ENCODE measurements at regions not wholly inside any gene's neighbourhood (a gene's known extent, or its start where the extent isn't known, plus 50 kb on each side); places are given as distances from the start of the nearest gene placed in this dataset.

- H3K27ac ChIP-seq = no peak overlapping the region
- no peak for DNase-seq (ENCODE audit: low read depth, low spot score)
Observed at GRCh38 chr13:109309625-109310363, 476.6 kb downstream of the IRS2 start.

GRCh38 chr13:109307027-109307426 is 479.4 kb downstream of the IRS2 start:
- no peak for DNase-seq (ENCODE audit: low read depth, low spot score)

GRCh38 chr13:109301726-109302125 is 484.7 kb downstream of the IRS2 start:
- H3K27ac ChIP-seq = no peak overlapping the region
- DNase-seq (ENCODE audit: low read depth, low spot score) = no peak

More at GRCh38 chr13:109307027-109307426, 479.4 kb downstream of the IRS2 start:
- H3K27ac ChIP-seq = no peak overlapping the region

- no peak overlapping the region for H3K27ac ChIP-seq
- no peak for DNase-seq (ENCODE audit: low read depth, low spot score)
Observed at GRCh38 chr13:109301276-109301675, 485.1 kb downstream of the IRS2 start.

- no peak for DNase-seq (ENCODE audit: low read depth, low spot score)
- H3K27ac ChIP-seq = peak overlapping the region; percentile 24
Observed at GRCh38 chr13:109297628-109298027, 488.8 kb downstream of the IRS2 start.

GRCh38 chr13:109293166-109293565 is 493.2 kb downstream of the IRS2 start:
- no peak for DNase-seq (ENCODE audit: low read depth, low spot score)

GRCh38 chr13:109288151-109288709 is 498.2 kb downstream of the IRS2 start:
- H3K27ac ChIP-seq = no peak overlapping the region
- no peak for DNase-seq (ENCODE audit: low read depth, low spot score)

More at GRCh38 chr13:109293166-109293565, 493.2 kb downstream of the IRS2 start:
- no peak overlapping the region for H3K27ac ChIP-seq

GRCh38 chr13:109287553-109287952 is 498.8 kb downstream of the IRS2 start:
- no peak overlapping the region for H3K27ac ChIP-seq
- no peak for DNase-seq (ENCODE audit: low read depth, low spot score)

GRCh38 chr13:109285586-109285985 is 500.8 kb downstream of the IRS2 start:
- DNase-seq (ENCODE audit: low read depth, low spot score) = no peak
- no peak overlapping the region for H3K27ac ChIP-seq

GRCh38 chr13:109281903-109282635 is 504.3 kb downstream of the IRS2 start:
- H3K27ac ChIP-seq = no peak overlapping the region
- DNase-seq (ENCODE audit: low read depth, low spot score) = no peak

- no peak for DNase-seq (ENCODE audit: low read depth, low spot score)
- H3K27ac ChIP-seq = no peak overlapping the region
Observed at GRCh38 chr13:109281017-109281902, 505.1 kb downstream of the IRS2 start.

GRCh38 chr13:109276261-109276660 is 510.1 kb downstream of the IRS2 start:
- peak overlapping the region; percentile 98 for H3K27ac ChIP-seq

GRCh38 chr13:109275852-109276251 is 510.5 kb downstream of the IRS2 start:
- H3K27ac ChIP-seq = peak overlapping the region; percentile 98
- DNase-seq (ENCODE audit: low read depth, low spot score) = peak; percentile 57

More at GRCh38 chr13:109276261-109276660, 510.1 kb downstream of the IRS2 start:
- DNase-seq (ENCODE audit: low read depth, low spot score) = no peak

- H3K27ac ChIP-seq = peak overlapping the region; percentile 98
- no peak for DNase-seq (ENCODE audit: low read depth, low spot score)
Observed at GRCh38 chr13:109275139-109275745, 511.1 kb downstream of the IRS2 start.

- H3K27ac ChIP-seq = peak overlapping the region; percentile 98
- no peak for DNase-seq (ENCODE audit: low read depth, low spot score)
Observed at GRCh38 chr13:109274188-109274821, 512.1 kb downstream of the IRS2 start.

- peak overlapping the region; percentile 98 for H3K27ac ChIP-seq
- no peak for DNase-seq (ENCODE audit: low read depth, low spot score)
Observed at GRCh38 chr13:109273326-109273751, 513.0 kb downstream of the IRS2 start.

- DNase-seq (ENCODE audit: low read depth, low spot score) = no peak
- H3K27ac ChIP-seq = peak overlapping the region; percentile 98
Observed at GRCh38 chr13:109272595-109273325, 513.6 kb downstream of the IRS2 start.
